ENCODE measurements at regions not wholly inside any gene's neighbourhood (a gene's known extent, or its start where the extent isn't known, plus 50 kb on each side); places are given as distances from the start of the nearest gene placed in this dataset.

GRCh38 chr10:28775773-28776172 is 98.5 kb downstream of the BAMBI start:
- no peaks in the 10 kb centered on the region for H3K4me1 ChIP-seq
- H3K4me3 ChIP-seq = no peak overlapping the region
- H3K36me3 ChIP-seq = no peaks in the 10 kb centered on the region
- WGBS = 95% methylated on average over 3 of the region's 3 CpGs
- TF ChIP-seq CTCF (IDR thresholded peaks at IDR 0.05) (no peak), EP300 (IDR thresholded peaks at IDR 0.05) (no peak), POLR2AphosphoS5 (IDR thresholded peaks at IDR 0.05) (no peak), POLR2A (IDR thresholded peaks at IDR 0.05) (no peak)
- H3K27me3 ChIP-seq = no peaks in the 10 kb centered on the region
- H3K9me3 ChIP-seq = no peaks in the 10 kb centered on the region
- DNase-seq (ENCODE audit: low spot score in 2 of 2) = no peak
- H3K27ac ChIP-seq = no peak overlapping the region

GRCh38 chr10:28776519-28776918 is 99.2 kb downstream of the BAMBI start:
- Histone ChIP-seq H3K27ac (no peak overlapping the region), H3K4me1 (no peaks in the 10 kb centered on the region), H3K9me3 (no peaks in the 10 kb centered on the region), H3K27me3 (no peaks in the 10 kb centered on the region), H3K4me3 (no peak overlapping the region), H3K36me3 (no peaks in the 10 kb centered on the region)
- no peak for DNase-seq (ENCODE audit: low spot score in 2 of 2)
- TF ChIP-seq EP300 (IDR thresholded peaks at IDR 0.05) = no peak
- TF ChIP-seq CTCF (IDR thresholded peaks at IDR 0.05) = no peak
- no peak for TF ChIP-seq POLR2A (IDR thresholded peaks at IDR 0.05)
- TF ChIP-seq POLR2AphosphoS5 (IDR thresholded peaks at IDR 0.05) = no peak
- 75% methylated on average over 2 of the region's 2 CpGs for WGBS

- Histone ChIP-seq H3K4me1 (no peaks in the 10 kb centered on the region), H3K9me3 (no peaks in the 10 kb centered on the region), H3K27ac (no peak overlapping the region), H3K27me3 (no peaks in the 10 kb centered on the region), H3K4me3 (no peak overlapping the region), H3K36me3 (no peaks in the 10 kb centered on the region)
- 75% methylated on average over 2 of the region's 2 CpGs for WGBS
- no peak for DNase-seq (ENCODE audit: low spot score in 2 of 2)
- TF ChIP-seq CTCF (IDR thresholded peaks at IDR 0.05) = no peak
- no peak for TF ChIP-seq EP300 (IDR thresholded peaks at IDR 0.05)
- TF ChIP-seq POLR2A (IDR thresholded peaks at IDR 0.05) = no peak
- no peak for TF ChIP-seq POLR2AphosphoS5 (IDR thresholded peaks at IDR 0.05)
These were observed 100.6 kb downstream of the BAMBI start for GRCh38 chr10:28777911-28778310.

- Histone ChIP-seq H3K27me3 (no peaks in the 10 kb centered on the region), H3K4me1 (no peaks in the 10 kb centered on the region), H3K4me3 (no peak overlapping the region), H3K9me3 (no peaks in the 10 kb centered on the region), H3K27ac (no peak overlapping the region), H3K36me3 (no peaks in the 10 kb centered on the region)
- 72% methylated on average over 2 of the region's 2 CpGs for WGBS
- TF ChIP-seq CTCF (IDR thresholded peaks at IDR 0.05) (no peak), EP300 (IDR thresholded peaks at IDR 0.05) (no peak), POLR2A (IDR thresholded peaks at IDR 0.05) (no peak), POLR2AphosphoS5 (IDR thresholded peaks at IDR 0.05) (no peak)
- DNase-seq (ENCODE audit: low spot score in 2 of 2) = no peak
These were observed 101.2 kb downstream of the BAMBI start for GRCh38 chr10:28778524-28778923.

GRCh38 chr10:28781296-28781695 is 104.0 kb downstream of the BAMBI start:
- no peaks in the 10 kb centered on the region for H3K36me3 ChIP-seq
- no peak for DNase-seq (ENCODE audit: low spot score in 2 of 2)
- H3K4me3 ChIP-seq = no peak overlapping the region
- no peaks in the 10 kb centered on the region for H3K4me1 ChIP-seq
- 86% methylated on average over 5 of the region's 5 CpGs for WGBS
- H3K9me3 ChIP-seq = no peaks in the 10 kb centered on the region
- no peak for TF ChIP-seq CTCF (IDR thresholded peaks at IDR 0.05)
- no peak for TF ChIP-seq POLR2A (IDR thresholded peaks at IDR 0.05)
- no peak for TF ChIP-seq POLR2AphosphoS5 (IDR thresholded peaks at IDR 0.05)
- TF ChIP-seq EP300 (IDR thresholded peaks at IDR 0.05) = no peak
- H3K27ac ChIP-seq = no peak overlapping the region
- no peaks in the 10 kb centered on the region for H3K27me3 ChIP-seq
